ENCODE measurements at regions not wholly inside any gene's neighbourhood (a gene's known extent, or its start where the extent isn't known, plus 50 kb on each side); places are given as distances from the start of the nearest gene placed in this dataset.
"Not testable (repeated sequence)": the region's sequence is repeated elsewhere in the genome, so short reads cannot be mapped to it uniquely, and the experiment has no call there.

GRCh38 chr2:106272216-106272807, 78.2 kb upstream of the UXS1 start:
- no peak for DNase-seq
- intact Hi-C loops (cut with DNase I, micrococcal nuclease) = no loop called here
- no peak for ATAC-seq

- DNase-seq = peak in 1 of 2 donors; percentile 20
Observed at GRCh38 chr2:106270471-106270891, 76.4 kb upstream of the UXS1 start.

GRCh38 chr2:106269591-106270291, 75.6 kb upstream of the UXS1 start:
- ATAC-seq = peak; percentile 97
- intact Hi-C loops (cut with DNase I, micrococcal nuclease) = no loop called here
- peak; percentile 82 to 84 for DNase-seq

More at GRCh38 chr2:106270471-106270891, 76.4 kb upstream of the UXS1 start:
- intact Hi-C loops (cut with DNase I, micrococcal nuclease) = no loop called here
- ATAC-seq = peak; percentile 66

GRCh38 chr2:106267997-106268396, 73.9 kb upstream of the UXS1 start:
- ATAC-seq (no peak), DNase-seq (no peak)
- intact Hi-C loops (cut with DNase I, micrococcal nuclease) = no loop called here

- no peak for DNase-seq
- ATAC-seq = no peak
- intact Hi-C loops (cut with DNase I, micrococcal nuclease) = no loop called here
Observed at GRCh38 chr2:106261871-106262321, 67.8 kb upstream of the UXS1 start.

- DNase-seq; intact Hi-C loops (cut with DNase I, micrococcal nuclease); ATAC-seq: not testable (repeated sequence)
Observed at GRCh38 chr2:106258859-106259258, 64.8 kb upstream of the UXS1 start.

- ATAC-seq (no peak), DNase-seq (no peak)
- intact Hi-C loops (cut with DNase I, micrococcal nuclease) = no loop called here
Observed at GRCh38 chr2:106257830-106258229, 63.7 kb upstream of the UXS1 start.

GRCh38 chr2:106257135-106257534, 63.0 kb upstream of the UXS1 start:
- ATAC-seq (no peak), DNase-seq (no peak)
- intact Hi-C loops (cut with DNase I, micrococcal nuclease) = no loop called here

GRCh38 chr2:106249157-106249828, 55.2 kb upstream of the UXS1 start:
- intact Hi-C loops (cut with DNase I, micrococcal nuclease); DNase-seq; ATAC-seq: not testable (repeated sequence)

GRCh38 chr2:106248548-106249151, 54.5 kb upstream of the UXS1 start:
- DNase-seq (peak in 1 of 2 donors; percentile 12), ATAC-seq (peak; percentile 83)
- intact Hi-C loops (cut with DNase I, micrococcal nuclease) = not testable (repeated sequence)

Measured in left colon (tissue), 2 donors.